Sigmoid colon (tissue), 6 donors: ENCODE measurements at regions not wholly inside any gene's neighbourhood (a gene's known extent, or its start where the extent isn't known, plus 50 kb on each side); places are given as distances from the start of the nearest gene placed in this dataset.

Experiments
- DNase-seq: peaks from one replicate; pipeline ENCODE4 v3.0.0-alpha.2; 2019
- H3K27ac ChIP-seq, 4 donors: fragments of 200-600 bp; sonication (generic); one replicate each; pipeline ENCODE4 v1.5.1; 2016 to 2019; ENCODE audit warnings: mild to moderate bottlenecking in 1 of 4
- H3K27me3 ChIP-seq, 3 donors: fragments of 200-600 bp; sonication (generic); one replicate each; pipeline ENCODE4 v1.5.1; 2019; ENCODE audit warnings: mild to moderate bottlenecking in 1 of 3
- H3K36me3 ChIP-seq, 4 donors: fragments of 200-600 bp; sonication (generic); one replicate each; pipeline ENCODE4 v1.5.1; 2016 to 2019
- H3K4me1 ChIP-seq, 4 donors: fragments of 200-600 bp; sonication (generic); one replicate each; pipeline ENCODE4 v1.5.1; 2017 to 2019
- H3K4me3 ChIP-seq, 4 donors: fragments of 200-600 bp; sonication (generic); one replicate each; pipeline ENCODE4 v1.5.1; 2017 to 2019; ENCODE audit warnings: mild to moderate bottlenecking in 2 of 4, moderate library complexity in 1 of 4
- H3K9me3 ChIP-seq, 4 donors: fragments of 200-600 bp in 3 of 4; sonication (generic) in 3 of 4; one replicate each; pipeline versions ENCODE4 v1.5.1 to v1.6.1; 2013 to 2019
- EP300 ChIP-seq, 4 donors: sonication (generic); formaldehyde crosslinking; IDR thresholded peaks; one replicate each; pipeline ENCODE4 v1.6.1; 2017; ENCODE audit warnings: antibody characterized with exemption in 4 of 4
- POLR2A ChIP-seq, 2 donors: fragments of 450-650 bp; IDR thresholded peaks; one replicate each; pipeline ENCODE4 v1.6.1; 2016; ENCODE audit warnings: antibody characterized with exemption in 2 of 2, mild to moderate bottlenecking in 2 of 2, moderate library complexity in 2 of 2
- POLR2AphosphoS5 ChIP-seq, 4 donors: sonication (generic); formaldehyde crosslinking; IDR thresholded peaks; one replicate each; pipeline ENCODE4 v1.6.1; 2017; ENCODE audit warnings: antibody characterized with exemption in 4 of 4
- WGBS, 2 donors: extraction: QIAGEN DNeasy Blood & Tissue Kit; methylation state at CpG; one replicate each; pipeline ENCODE4 v1.1.7; 2013; 5-methylcytosine and 5-hydroxymethylcytosine counted together
- intact Hi-C: fragments of 100-400 bp; cut with DNase I; formaldehyde crosslinking; loops from one replicate; pipeline ENCODE4 v1.15.1; 2023
- TF ChIP-seq, protein P1 (sequence below), 4 experiments: fragments of 450-650 bp in 3 of 4; fragments of 200-600 bp in 1 of 4; IDR thresholded peaks; one replicate each; pipeline ENCODE4 v1.5.1; 2016 to 2019; ENCODE audit warnings: antibody characterized with exemption in 4 of 4, mild to moderate bottlenecking in 3 of 4, moderate library complexity in 2 of 4
- donor health status: healthy with polysubstance abuse.
- donor health status: healthy.

- intact Hi-C loops, result no loop called here
- DNase-seq, result no peak
- no peak for TF ChIP-seq EP300 (IDR thresholded peaks at IDR 0.05)
- no peak for TF ChIP-seq POLR2A (IDR thresholded peaks at IDR 0.05)
- TF ChIP-seq POLR2AphosphoS5 (IDR thresholded peaks at IDR 0.05), result no peak
- TF ChIP-seq, protein P1, sequence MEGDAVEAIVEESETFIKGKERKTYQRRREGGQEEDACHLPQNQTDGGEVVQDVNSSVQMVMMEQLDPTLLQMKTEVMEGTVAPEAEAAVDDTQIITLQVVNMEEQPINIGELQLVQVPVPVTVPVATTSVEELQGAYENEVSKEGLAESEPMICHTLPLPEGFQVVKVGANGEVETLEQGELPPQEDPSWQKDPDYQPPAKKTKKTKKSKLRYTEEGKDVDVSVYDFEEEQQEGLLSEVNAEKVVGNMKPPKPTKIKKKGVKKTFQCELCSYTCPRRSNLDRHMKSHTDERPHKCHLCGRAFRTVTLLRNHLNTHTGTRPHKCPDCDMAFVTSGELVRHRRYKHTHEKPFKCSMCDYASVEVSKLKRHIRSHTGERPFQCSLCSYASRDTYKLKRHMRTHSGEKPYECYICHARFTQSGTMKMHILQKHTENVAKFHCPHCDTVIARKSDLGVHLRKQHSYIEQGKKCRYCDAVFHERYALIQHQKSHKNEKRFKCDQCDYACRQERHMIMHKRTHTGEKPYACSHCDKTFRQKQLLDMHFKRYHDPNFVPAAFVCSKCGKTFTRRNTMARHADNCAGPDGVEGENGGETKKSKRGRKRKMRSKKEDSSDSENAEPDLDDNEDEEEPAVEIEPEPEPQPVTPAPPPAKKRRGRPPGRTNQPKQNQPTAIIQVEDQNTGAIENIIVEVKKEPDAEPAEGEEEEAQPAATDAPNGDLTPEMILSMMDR (IDR thresholded peaks at IDR 0.05), result no peak
- Histone ChIP-seq H3K36me3 (no peaks in the 10 kb centered on the region), H3K27me3 (no peaks in the 10 kb centered on the region), H3K4me3 (no peak overlapping the region), H3K4me1 (no peaks in the 10 kb centered on the region), H3K9me3 (no peaks in the 10 kb centered on the region), H3K27ac (no peak overlapping the region)
- WGBS, 2 donors, result 90% methylated on average over 5 of the region's 5 CpGs
These were observed 397.7 kb upstream of the EPHA6 start for GRCh38 chr3:96416549-96417255.

DNA sequence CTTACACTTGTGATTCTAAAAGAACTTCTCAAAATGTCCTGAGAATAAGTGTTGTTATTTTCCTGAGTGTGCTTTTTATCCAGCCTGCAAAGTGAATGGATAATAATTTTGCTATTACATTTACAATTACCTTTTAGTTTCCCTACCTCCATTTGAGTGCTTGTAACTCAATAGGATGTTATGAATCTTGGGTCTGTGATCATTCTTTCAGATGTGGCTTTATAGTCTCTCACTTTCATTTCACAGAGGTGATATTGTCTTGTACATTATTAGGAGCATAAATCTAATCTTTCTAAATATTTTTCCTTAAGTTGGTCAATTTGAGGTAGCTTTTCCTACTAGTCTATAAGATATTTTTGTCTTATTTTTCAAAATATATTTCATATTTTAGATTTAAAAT, 386.3 kb upstream of the EPHA6 start:
- Histone ChIP-seq H3K4me3 (no peak overlapping the region), H3K27me3 (no peaks in the 10 kb centered on the region), H3K36me3 (no peaks in the 10 kb centered on the region), H3K9me3 (no peaks in the 10 kb centered on the region), H3K27ac (no peak overlapping the region), H3K4me1 (no peaks in the 10 kb centered on the region)
- no peak for DNase-seq
- intact Hi-C loops, result no loop called here
- TF ChIP-seq, protein P1 (IDR thresholded peaks at IDR 0.05), result no peak
- no peak for TF ChIP-seq POLR2A (IDR thresholded peaks at IDR 0.05)
- no peak for TF ChIP-seq EP300 (IDR thresholded peaks at IDR 0.05)
- TF ChIP-seq POLR2AphosphoS5 (IDR thresholded peaks at IDR 0.05), result no peak

GRCh38 chr3:96430079-96430478, 384.3 kb upstream of the EPHA6 start:
- WGBS, 2 donors, result 63 to 81% methylated on average over 2 of the region's 2 CpGs
- intact Hi-C loops, result no loop called here
- TF ChIP-seq POLR2AphosphoS5 (IDR thresholded peaks at IDR 0.05) (no peak), POLR2A (IDR thresholded peaks at IDR 0.05) (no peak), EP300 (IDR thresholded peaks at IDR 0.05) (no peak)
- TF ChIP-seq, protein P1 (IDR thresholded peaks at IDR 0.05), result no peak

DNA sequence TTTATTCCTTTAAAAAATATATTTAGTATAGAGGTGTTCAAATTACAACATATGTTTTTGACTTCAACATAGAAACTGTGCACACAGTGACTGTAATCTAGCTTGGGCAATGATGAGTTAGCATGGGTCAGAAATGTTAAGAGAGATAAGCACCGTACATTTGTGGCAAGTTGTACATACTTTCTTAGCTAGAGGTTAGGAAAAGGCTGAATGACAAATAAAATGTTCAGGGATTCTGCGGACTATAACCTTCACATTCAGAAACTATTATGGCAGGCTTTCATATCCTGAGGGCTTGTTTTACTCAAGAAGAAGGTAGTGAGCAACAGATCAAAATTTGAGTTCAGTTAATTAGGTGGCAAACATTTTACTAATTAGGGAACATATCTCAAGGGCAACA, 379.7 kb upstream of the EPHA6 start:
- no peaks in the 10 kb centered on the region for H3K27me3 ChIP-seq
- TF ChIP-seq, protein P1 (IDR thresholded peaks at IDR 0.05), result no peak
- TF ChIP-seq POLR2A (IDR thresholded peaks at IDR 0.05) (no peak), EP300 (IDR thresholded peaks at IDR 0.05) (no peak), POLR2AphosphoS5 (IDR thresholded peaks at IDR 0.05) (no peak)
- H3K36me3 ChIP-seq, result no peaks in the 10 kb centered on the region
- H3K9me3 ChIP-seq, result no peaks in the 10 kb centered on the region
- no peak overlapping the region for H3K27ac ChIP-seq
- intact Hi-C loops, result no loop called here
- no peak overlapping the region for H3K4me3 ChIP-seq
- no peaks in the 10 kb centered on the region for H3K4me1 ChIP-seq
- WGBS, 2 donors, result 85 to 88% methylated on average over 2 of the region's 2 CpGs
- DNase-seq, result no peak

More at GRCh38 chr3:96430079-96430478, 384.3 kb upstream of the EPHA6 start:
- no peaks in the 10 kb centered on the region for H3K4me1 ChIP-seq
- DNase-seq, result no peak
- no peak overlapping the region for H3K4me3 ChIP-seq
- H3K27ac ChIP-seq, result no peak overlapping the region
- H3K27me3 ChIP-seq, result no peaks in the 10 kb centered on the region
- no peaks in the 10 kb centered on the region for H3K9me3 ChIP-seq
- no peaks in the 10 kb centered on the region for H3K36me3 ChIP-seq

DNA sequence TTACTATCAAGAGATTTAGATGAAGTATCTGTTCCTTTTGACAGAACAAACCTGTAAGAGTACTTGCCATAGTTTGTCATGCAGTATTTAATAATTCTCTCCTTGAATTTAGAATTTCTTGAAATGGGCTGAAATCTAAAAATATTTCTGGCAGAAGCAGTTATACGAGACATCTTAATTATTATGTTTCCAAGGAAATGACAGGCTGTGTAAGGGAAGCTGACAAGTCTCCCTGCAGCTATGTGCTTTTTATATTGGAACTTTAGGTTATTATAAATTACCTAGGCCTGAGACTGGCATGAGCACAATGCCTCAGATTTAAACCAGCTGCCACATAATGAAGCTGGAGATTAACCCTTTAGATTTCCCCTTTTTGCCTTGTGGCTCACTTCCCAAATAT, 365.0 kb upstream of the EPHA6 start:
- DNase-seq, result no peak
- 37 to 52% methylated on average over 1 of the region's 1 CpG for WGBS, 2 donors
- no peaks in the 10 kb centered on the region for H3K9me3 ChIP-seq
- H3K36me3 ChIP-seq, result no peaks in the 10 kb centered on the region
- H3K4me3 ChIP-seq, result no peak overlapping the region
- H3K27ac ChIP-seq, result no peak overlapping the region
- no peaks in the 10 kb centered on the region for H3K27me3 ChIP-seq
- no peaks in the 10 kb centered on the region for H3K4me1 ChIP-seq
- TF ChIP-seq, protein P1 (IDR thresholded peaks at IDR 0.05), result no peak
- TF ChIP-seq POLR2AphosphoS5 (IDR thresholded peaks at IDR 0.05) (no peak), EP300 (IDR thresholded peaks at IDR 0.05) (no peak), POLR2A (IDR thresholded peaks at IDR 0.05) (no peak)
- intact Hi-C loops, result no loop called here
